Lower leg skin (tissue), 3 donors: ENCODE measurements at regions not wholly inside any gene's neighbourhood (a gene's known extent, or its start where the extent isn't known, plus 50 kb on each side); places are given as distances from the start of the nearest gene placed in this dataset.

Source experiments
- CTCF ChIP-seq, 3 donors: fragments of 450-650 bp; IDR thresholded peaks; one replicate each; pipeline ENCODE4 v1.5.1; 2016; ENCODE audit warnings: antibody characterized with exemption in 3 of 3, mild to moderate bottlenecking in 3 of 3, moderate library complexity in 2 of 3
- POLR2A ChIP-seq, 2 donors: fragments of 450-650 bp; IDR thresholded peaks; one replicate each; pipeline ENCODE4 v1.6.1; 2016 to 2017; ENCODE audit warnings: antibody characterized with exemption in 2 of 2, mild to moderate bottlenecking in 1 of 2, moderate library complexity in 1 of 2

GRCh38 chr5:28516722-28517121 lies 1478.3 kb upstream of the CDH9 start:
- TF ChIP-seq CTCF (IDR thresholded peaks at IDR 0.05) (no peak), POLR2A (IDR thresholded peaks at IDR 0.05) (no peak)
